OCI-LY1 (cell line): ENCODE measurements at regions not wholly inside any gene's neighbourhood (a gene's known extent, or its start where the extent isn't known, plus 50 kb on each side); places are given as distances from the start of the nearest gene placed in this dataset.

Experiments used
- H2AFZ ChIP-seq: fragments of 200-600 bp; sonication (generic), shearing (Covaris generic); 2 replicates; pipeline ENCODE4 v1.6.0; 2014; ENCODE audit warnings: antibody characterized with exemption, mild to moderate bottlenecking, low read length
- H3F3A ChIP-seq: fragments of 200-600 bp; sonication (generic), shearing (Covaris generic); 2 replicates; pipeline ENCODE4 v1.6.0; 2014; ENCODE audit warnings: mild to moderate bottlenecking, antibody characterized with exemption, low read length, moderate library complexity; ENCODE audit not compliant: insufficient read depth
- H3K27ac ChIP-seq: fragments of 200-600 bp; sonication (generic); 2 replicates; pipeline ENCODE4 v1.5.1; 2014; ENCODE audit warnings: low read length, mixed run types, mild to moderate bottlenecking, low read depth; ENCODE audit not compliant: poor library complexity, severe bottlenecking
- H3K27me3 ChIP-seq: fragments of 200-600 bp; sonication (generic); 2 replicates; pipeline ENCODE4 v1.6.0; 2014; ENCODE audit warnings: antibody characterized with exemption, mild to moderate bottlenecking, low read length, moderate library complexity; ENCODE audit not compliant: insufficient read depth
- H3K36me3 ChIP-seq: fragments of 200-600 bp; sonication (generic); 2 replicates; pipeline ENCODE4 v1.6.1; 2014; ENCODE audit warnings: mild to moderate bottlenecking, antibody characterized with exemption, low read length, moderate library complexity, mixed read lengths; ENCODE audit not compliant: insufficient read depth
- H3K4me1 ChIP-seq: fragments of 200-600 bp; sonication (generic); 2 replicates; pipeline ENCODE4 v1.5.1; 2014; ENCODE audit warnings: mild to moderate bottlenecking, low read length, moderate library complexity; ENCODE audit not compliant: insufficient read depth, severe bottlenecking
- H3K4me2 ChIP-seq: fragments of 200-600 bp; sonication (generic), shearing (Covaris generic); 2 replicates; pipeline ENCODE4 v1.6.1; 2014; ENCODE audit warnings: low read length
- H3K4me3 ChIP-seq: fragments of 200-600 bp; sonication (generic); 2 replicates; pipeline ENCODE4 v1.5.1; 2014; ENCODE audit warnings: low read length, low read depth, mild to moderate bottlenecking, mixed read lengths; ENCODE audit not compliant: poor library complexity, severe bottlenecking
- H3K79me2 ChIP-seq: fragments of 200-600 bp; shearing (Covaris generic); 2 replicates; pipeline ENCODE4 v1.6.1; 2016; ENCODE audit warnings: mixed run types, low read length, mixed read lengths; ENCODE audit not compliant: insufficient read depth
- H3K9ac ChIP-seq: fragments of 200-600 bp; sonication (generic), shearing (Covaris generic); 2 replicates; pipeline ENCODE4 v1.6.1; 2014; ENCODE audit warnings: mild to moderate bottlenecking, low read length, mixed read lengths
- H3K9me2 ChIP-seq: fragments of 200-600 bp; sonication (generic), shearing (Covaris generic); 2 replicates; pipeline ENCODE4 v1.6.1; 2014; ENCODE audit warnings: low read depth, mild to moderate bottlenecking, low read length, mixed read lengths
- H3K9me3 ChIP-seq: fragments of 200-600 bp; shearing (Covaris generic); 2 replicates; pipeline ENCODE4 v1.6.1; 2014; ENCODE audit warnings: low read length, mixed read lengths
- H4K20me1 ChIP-seq: fragments of 200-600 bp; sonication (generic), shearing (Covaris generic); 2 replicates; pipeline ENCODE4 v1.6.0; 2016; ENCODE audit warnings: mild to moderate bottlenecking, low read length; ENCODE audit not compliant: insufficient read depth
- EZH2 ChIP-seq: fragments of 200-600 bp; sonication (generic), shearing (Covaris generic); IDR thresholded peaks from 2 replicates; pipeline ENCODE4 v1.8.0; 2017; ENCODE audit warnings: borderline replicate concordance, mixed run types, mild to moderate bottlenecking, antibody characterized with exemption, low read length, moderate library complexity, mixed read lengths
- TF ChIP-seq, protein P1 (sequence below): fragments of 200-600 bp; sonication (generic), shearing (Covaris generic); IDR thresholded peaks from 2 replicates; pipeline ENCODE4 v1.5.1; 2017; ENCODE audit warnings: mild to moderate bottlenecking, antibody characterized with exemption, low read length, moderate library complexity, mixed read lengths

- H2AFZ ChIP-seq, result no peak overlapping the region
- H3K9me2 ChIP-seq, result no peaks in the 10 kb centered on the region
- H3K27me3 ChIP-seq, result no peaks in the 10 kb centered on the region
Measured at GRCh38 chr2:147679191-147679954, 165.5 kb upstream of the ACVR2A start.

GRCh38 chr2:147665105-147665504, 179.7 kb upstream of the ACVR2A start:
- Histone ChIP-seq H3K9me2 (no peaks in the 10 kb centered on the region), H3K4me3 (no peak overlapping the region), H3K9me3 (no peaks in the 10 kb centered on the region), H4K20me1 (no peaks in the 10 kb centered on the region), H3K9ac (no peak overlapping the region), H3K36me3 (no peaks in the 10 kb centered on the region), H3K27me3 (no peaks in the 10 kb centered on the region), H3K4me1 (no peaks in the 10 kb centered on the region), H3F3A (no peaks in the 10 kb centered on the region), H3K4me2 (no peak overlapping the region), H3K79me2 (no peaks in the 10 kb centered on the region), H3K27ac (no peak overlapping the region), H2AFZ (no peak overlapping the region)
- TF ChIP-seq, protein P1, sequence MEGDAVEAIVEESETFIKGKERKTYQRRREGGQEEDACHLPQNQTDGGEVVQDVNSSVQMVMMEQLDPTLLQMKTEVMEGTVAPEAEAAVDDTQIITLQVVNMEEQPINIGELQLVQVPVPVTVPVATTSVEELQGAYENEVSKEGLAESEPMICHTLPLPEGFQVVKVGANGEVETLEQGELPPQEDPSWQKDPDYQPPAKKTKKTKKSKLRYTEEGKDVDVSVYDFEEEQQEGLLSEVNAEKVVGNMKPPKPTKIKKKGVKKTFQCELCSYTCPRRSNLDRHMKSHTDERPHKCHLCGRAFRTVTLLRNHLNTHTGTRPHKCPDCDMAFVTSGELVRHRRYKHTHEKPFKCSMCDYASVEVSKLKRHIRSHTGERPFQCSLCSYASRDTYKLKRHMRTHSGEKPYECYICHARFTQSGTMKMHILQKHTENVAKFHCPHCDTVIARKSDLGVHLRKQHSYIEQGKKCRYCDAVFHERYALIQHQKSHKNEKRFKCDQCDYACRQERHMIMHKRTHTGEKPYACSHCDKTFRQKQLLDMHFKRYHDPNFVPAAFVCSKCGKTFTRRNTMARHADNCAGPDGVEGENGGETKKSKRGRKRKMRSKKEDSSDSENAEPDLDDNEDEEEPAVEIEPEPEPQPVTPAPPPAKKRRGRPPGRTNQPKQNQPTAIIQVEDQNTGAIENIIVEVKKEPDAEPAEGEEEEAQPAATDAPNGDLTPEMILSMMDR, result no peak
- no peak for TF ChIP-seq EZH2

More at GRCh38 chr2:147679191-147679954, 165.5 kb upstream of the ACVR2A start:
- no peaks in the 10 kb centered on the region for H4K20me1 ChIP-seq
- H3K4me1 ChIP-seq, result no peaks in the 10 kb centered on the region
- no peaks in the 10 kb centered on the region for H3K9me3 ChIP-seq
- no peak overlapping the region for H3K4me3 ChIP-seq
- TF ChIP-seq EZH2, result no peak
- TF ChIP-seq, protein P1, result no peak
- no peaks in the 10 kb centered on the region for H3K79me2 ChIP-seq
- H3K9ac ChIP-seq, result no peak overlapping the region
- H3K4me2 ChIP-seq, result no peak overlapping the region
- H3K36me3 ChIP-seq, result no peaks in the 10 kb centered on the region
- H3F3A ChIP-seq, result no peaks in the 10 kb centered on the region
- no peak overlapping the region for H3K27ac ChIP-seq

DNA sequence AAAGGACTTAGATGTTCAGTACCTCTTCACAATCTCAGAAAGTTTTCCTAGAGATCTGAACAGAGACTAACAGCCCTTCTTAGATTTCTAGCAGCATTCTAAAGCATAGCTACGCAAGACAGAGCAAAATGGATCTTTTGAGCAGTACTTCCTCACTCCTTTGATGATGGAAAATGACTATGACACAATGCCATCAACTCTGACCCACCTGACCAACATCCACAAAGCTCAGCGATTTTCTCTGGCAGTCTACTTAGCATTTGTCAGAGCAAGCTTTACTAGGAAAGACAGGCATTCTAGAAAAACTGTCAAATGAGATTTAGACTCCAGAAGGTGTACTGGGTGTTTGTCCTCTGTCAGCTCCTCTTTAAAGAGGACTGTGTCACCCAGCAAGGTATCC, 180.9 kb upstream of the ACVR2A start:
- Histone ChIP-seq H3K79me2 (no peaks in the 10 kb centered on the region), H3K9ac (no peak overlapping the region), H3K9me2 (no peaks in the 10 kb centered on the region), H2AFZ (no peak overlapping the region), H3K9me3 (no peaks in the 10 kb centered on the region), H3K4me2 (no peak overlapping the region), H3K27me3 (no peaks in the 10 kb centered on the region), H3K27ac (no peak overlapping the region), H3K4me1 (no peaks in the 10 kb centered on the region), H3K4me3 (no peak overlapping the region), H4K20me1 (no peaks in the 10 kb centered on the region), H3K36me3 (no peaks in the 10 kb centered on the region), H3F3A (no peaks in the 10 kb centered on the region)
- TF ChIP-seq EZH2, result no peak
- TF ChIP-seq, protein P1, result no peak
